HPDE6-E6E7 (cell line): ENCODE measurements at regions not wholly inside any gene's neighbourhood (a gene's known extent, or its start where the extent isn't known, plus 50 kb on each side); places are given as distances from the start of the nearest gene placed in this dataset.
"Not testable (repeated sequence)": the region's sequence is repeated elsewhere in the genome, so short reads cannot be mapped to it uniquely, and the experiment has no call there.

Experiments
- DNase-seq: peaks from one replicate; pipeline ENCODE4 v3.0.0; 2011; ENCODE audit warnings: missing footprints; ENCODE audit errors: extremely low spot score

GRCh38 chr2:75432761-75433361, 127.9 kb downstream of the EVA1A start:
- DNase-seq: no peak

DNA sequence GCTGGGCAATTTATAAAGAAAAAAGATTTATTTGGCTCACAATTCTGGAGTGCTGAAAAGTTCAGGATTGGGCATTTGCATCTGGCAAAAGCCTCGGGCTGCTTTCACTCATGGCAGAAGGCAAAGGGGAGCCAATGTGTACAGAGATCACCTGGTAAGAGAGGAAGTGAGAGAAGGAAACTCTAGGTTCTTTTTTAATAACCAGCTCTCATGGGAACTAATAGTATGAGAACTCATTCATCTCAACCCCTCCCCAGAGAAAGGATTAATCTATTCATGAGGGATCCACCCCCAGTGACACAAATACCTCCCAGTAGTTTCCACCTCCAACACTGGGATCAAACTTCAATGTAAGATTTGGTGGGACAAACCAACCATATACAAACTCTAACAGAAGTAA, 129.0 kb downstream of the EVA1A start:
- no peak for DNase-seq

GRCh38 chr2:75431276-75431675, 129.5 kb downstream of the EVA1A start:
- DNase-seq: no peak

DNA sequence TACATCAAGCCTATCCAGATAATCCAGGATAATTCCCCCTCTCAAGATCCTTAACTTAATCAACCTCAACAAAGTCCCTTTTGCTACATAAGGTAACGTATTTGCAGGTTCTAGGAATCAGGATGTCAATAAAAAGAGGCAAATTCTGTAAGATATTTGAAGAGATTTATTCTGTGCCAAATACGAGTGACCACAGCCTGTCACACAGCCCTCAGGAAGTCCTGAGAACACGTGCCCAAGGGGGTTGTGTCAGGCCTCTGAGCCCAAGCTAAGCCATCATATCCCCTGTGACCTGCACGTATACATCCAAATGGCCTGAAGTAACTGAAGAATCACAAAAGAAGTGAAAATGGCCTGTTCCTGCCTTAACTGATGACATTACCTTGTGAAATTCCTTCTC, 130.3 kb downstream of the EVA1A start:
- DNase-seq: not testable (repeated sequence)

DNA sequence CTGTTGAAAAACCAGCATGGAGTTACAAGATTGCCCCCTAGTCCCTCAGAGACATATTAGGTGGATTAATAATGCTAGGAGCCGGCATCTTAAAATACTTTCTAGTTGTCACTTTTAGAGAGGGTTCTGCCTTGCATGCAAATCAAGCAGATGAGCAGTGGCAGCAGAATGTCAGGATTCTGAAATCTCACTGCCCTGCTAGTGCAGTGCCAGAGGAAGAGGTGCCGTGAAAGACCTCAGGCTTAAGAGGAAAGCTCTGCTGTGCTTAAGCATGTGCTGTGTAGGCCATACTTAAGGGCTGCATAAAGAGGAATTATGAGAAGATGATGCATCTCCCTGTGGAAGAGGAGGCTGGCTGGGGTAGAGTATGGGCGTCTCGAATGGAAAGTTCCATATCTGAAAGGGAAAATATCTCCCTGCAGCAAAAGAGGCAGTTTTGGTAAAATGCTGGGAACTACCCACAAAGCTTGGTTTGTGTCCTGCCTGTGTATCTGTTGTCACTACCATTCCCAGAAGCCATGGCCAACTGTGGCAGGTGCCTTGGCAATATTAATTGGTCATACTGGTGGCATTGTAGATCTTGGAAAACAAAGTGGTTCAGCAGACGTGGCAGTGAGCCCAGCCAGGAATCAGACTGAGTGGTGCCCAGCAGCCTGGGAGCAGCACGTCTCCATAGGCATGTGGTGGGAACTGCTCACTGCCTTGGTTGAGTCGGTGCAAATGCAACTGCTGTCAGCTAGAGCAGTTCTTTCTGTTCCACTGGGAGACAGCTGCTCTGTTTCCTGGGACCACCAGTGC, 131.9 kb downstream of the EVA1A start:
- no peak for DNase-seq

- DNase-seq: peak; percentile 15
These were observed 132.7 kb downstream of the EVA1A start for GRCh38 chr2:75428060-75428459.

- no peak for DNase-seq
These were observed 135.7 kb downstream of the EVA1A start for GRCh38 chr2:75424936-75425619.

GRCh38 chr2:75421986-75422385, 138.8 kb downstream of the EVA1A start:
- no peak for DNase-seq

DNA sequence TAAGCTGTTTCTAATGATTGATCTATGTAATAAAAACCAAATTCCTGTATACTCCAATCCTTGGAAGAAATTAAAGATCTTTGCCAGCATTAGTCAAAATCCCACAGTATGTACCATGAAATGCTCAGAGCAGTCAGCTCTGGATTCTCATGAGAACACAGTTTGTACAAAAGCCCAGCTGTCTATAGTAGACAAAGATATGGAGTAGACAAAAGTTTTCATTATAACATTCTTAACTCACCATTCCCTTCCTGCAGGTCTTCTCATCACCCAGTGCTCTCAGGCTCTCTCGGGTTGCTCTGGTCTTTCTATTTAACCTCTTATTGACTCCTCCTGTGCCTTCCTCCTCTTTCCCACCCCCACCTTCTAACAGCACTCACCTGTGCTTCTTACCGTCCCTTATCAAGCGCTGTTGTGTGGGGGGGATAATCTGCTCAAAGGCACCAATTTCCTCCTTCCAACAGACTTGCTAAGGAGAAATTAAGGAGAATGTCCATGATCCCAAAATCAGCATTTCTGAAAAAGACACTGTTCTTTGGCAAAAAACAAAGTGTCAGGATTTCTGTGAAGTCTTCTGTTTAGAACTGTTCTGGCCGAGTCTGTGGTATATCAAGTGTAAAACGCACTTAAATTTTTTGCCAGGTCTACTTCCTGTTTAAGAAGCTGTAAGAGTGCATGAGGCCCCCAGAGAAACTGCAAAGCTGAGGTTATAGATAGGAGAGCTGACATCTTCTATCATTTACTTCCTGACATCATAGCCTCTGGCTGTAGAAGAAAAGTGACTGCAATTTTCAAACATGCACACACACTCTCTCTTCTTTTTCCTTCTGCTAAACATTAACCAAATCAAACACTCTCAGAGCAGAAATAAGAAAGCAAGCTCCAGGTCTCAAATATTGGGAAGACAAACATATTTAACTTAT, 144.1 kb downstream of the EVA1A start:
- no peak for DNase-seq

- no peak for DNase-seq
These were observed 145.0 kb downstream of the EVA1A start for GRCh38 chr2:75415731-75416130.

GRCh38 chr2:75415111-75415626, 145.6 kb downstream of the EVA1A start:
- DNase-seq: no peak

DNA sequence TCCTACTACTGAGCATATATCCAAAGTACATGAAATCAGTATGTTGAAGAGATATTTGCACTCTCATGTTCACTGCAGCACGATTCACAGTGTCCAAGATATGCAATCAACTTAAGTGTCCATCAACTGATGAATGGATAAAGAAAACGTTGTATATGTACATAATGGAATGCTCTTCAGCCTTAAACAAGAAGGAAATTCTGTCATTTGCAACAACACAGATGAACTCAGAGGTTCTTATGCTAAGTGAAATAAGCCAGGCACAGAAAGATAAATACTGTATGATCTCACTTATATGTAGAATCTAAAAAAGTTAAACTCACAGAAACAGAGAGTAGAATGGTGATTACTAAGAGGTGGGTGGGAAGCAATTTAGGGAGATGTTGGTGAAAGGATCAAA, 149.2 kb downstream of the EVA1A start:
- DNase-seq: no peak

DNA sequence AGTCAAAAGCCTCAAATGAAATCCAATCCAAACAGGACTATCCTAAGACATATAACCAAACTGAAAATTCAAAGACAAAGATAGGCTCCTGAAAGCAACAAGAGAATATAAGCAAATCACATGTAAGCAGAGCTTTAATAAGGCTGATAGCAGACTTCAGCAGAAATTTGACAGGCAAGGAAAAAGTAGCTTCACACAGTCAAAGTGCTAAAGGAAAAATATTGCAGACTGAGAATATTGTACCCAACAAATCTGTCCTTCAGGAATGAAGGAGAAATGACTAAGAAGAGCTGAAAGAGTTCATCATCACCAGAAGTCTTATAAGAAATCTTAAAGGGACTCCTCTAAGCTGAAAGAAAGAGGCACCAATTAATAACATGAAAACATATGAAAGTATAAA, 150.0 kb downstream of the EVA1A start:
- DNase-seq: no peak

DNA sequence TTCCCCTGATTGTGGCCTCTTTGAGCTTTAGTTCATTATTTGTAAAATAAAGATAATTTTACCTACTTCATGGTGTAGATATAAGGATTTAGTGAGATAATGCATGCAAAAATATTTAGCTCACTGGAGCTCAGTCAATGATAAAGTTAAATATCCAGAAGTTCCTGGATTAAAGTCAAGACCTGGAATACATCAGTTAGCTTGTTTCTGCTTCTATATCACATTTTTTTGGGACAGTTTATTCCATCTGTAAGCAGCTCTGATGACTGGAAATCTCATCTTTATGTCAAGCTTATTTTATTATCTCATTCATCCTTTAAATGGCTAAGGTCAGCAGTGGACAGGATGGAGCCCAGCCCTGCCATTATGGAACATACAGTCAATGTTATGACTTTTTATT, 152.0 kb downstream of the EVA1A start:
- no peak for DNase-seq

DNA sequence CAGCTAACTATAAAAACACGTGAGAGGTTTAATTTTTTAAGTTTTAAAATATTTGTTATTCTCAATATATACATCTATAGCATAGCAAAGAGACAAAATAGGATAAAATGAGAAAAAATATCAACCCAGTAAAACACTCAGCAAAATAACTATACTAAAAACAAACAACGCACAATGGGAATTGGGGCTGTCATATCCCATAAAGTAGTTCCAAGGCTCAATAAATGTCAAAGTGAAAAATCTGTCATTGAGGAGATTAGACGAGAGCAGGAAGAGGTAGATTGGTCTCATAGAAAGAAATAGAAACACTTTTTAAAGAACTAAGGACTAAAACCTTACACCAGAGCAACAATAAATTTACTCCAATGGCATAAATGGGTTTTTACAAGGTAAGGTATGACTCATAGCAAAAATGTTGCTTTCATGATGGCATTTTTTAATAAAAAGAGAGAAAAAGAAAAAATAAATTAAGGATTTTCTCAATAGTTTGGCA, 153.7 kb downstream of the EVA1A start:
- no peak for DNase-seq

GRCh38 chr2:75406131-75406581, 154.6 kb downstream of the EVA1A start:
- no peak for DNase-seq

- no peak for DNase-seq
These were observed 155.7 kb downstream of the EVA1A start for GRCh38 chr2:75405000-75405399.

GRCh38 chr2:75403991-75404428, 156.7 kb downstream of the EVA1A start:
- peak; percentile 32 for DNase-seq

GRCh38 chr2:75396314-75396713, 164.4 kb downstream of the EVA1A start:
- DNase-seq: no peak

DNA sequence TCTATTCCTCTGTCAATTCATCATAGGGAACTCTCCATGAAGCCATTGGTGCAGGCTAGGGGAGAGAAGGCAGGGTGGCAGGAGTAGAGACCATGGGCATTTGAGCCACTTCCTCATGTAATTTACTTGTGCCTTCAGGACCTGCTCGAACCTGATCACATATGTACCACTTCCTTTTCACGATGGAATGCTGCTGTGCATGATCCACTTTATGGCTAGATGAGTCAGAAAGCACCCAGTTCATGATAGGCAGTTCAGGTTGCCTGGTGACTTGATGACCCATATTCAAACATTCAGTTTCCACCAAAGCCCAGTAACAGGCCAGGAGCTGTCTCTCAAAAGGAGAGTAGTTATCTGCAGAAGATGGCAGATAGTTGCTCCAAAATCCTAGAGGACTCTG, 166.0 kb downstream of the EVA1A start:
- DNase-seq: not testable (repeated sequence)

DNA sequence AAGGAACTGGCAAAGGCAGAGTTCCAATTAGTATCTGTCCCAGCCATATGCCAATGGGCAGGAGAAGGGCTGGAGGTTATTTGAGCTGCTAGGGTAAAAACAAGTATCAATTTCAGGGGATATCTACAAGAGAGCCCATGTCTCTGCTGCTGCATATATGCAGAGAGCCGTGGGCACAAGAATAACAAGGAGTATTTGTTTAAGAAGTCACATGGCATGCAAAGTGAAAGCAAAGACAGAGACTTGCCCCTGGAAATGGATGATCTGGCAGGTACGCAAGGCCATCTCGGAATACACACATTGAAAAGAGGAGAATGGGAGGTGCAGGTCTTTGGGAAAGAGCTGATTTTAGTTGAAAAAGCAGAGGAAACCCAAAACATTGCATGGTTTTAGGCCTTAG, 170.6 kb downstream of the EVA1A start:
- DNase-seq: no peak
